IMR-90 (cell line): ENCODE measurements at regions not wholly inside any gene's neighbourhood (a gene's known extent, or its start where the extent isn't known, plus 50 kb on each side); places are given as distances from the start of the nearest gene placed in this dataset.
A peak's percentile ranks its signal among the peaks of the same experiment; 100 is the strongest.

ENCODE experiments used
- ATAC-seq: fragments of 200-7000 bp; cut with Tn5 transposase; 2 replicates; pipeline ENCODE4 v1.9.1; 2020; ENCODE audit warnings: low read depth, mild to moderate bottlenecking, moderate library complexity
- BruUV-seq: library from RNA; stranded (reverse); fragments of 400-500 nt; replicated peaks from 2 replicates; lab custom pipeline; 2021; lab: Mats Ljungman, UMichigan
- CTCF ChIA-PET: fragments of 300-600 bp; formaldehyde crosslinking; extraction: SDS; loops from one replicate; lab custom pipeline; 2021; ENCODE audit warnings: antibody characterized with exemption; lab: Yijun Ruan, JAX
- POLR2A ChIA-PET: fragments of 300-600 bp; sonication (Branson Sonifier 250); formaldehyde crosslinking; loops from one replicate; lab custom pipeline; 2022; ENCODE audit warnings: antibody characterized with exemption; ENCODE audit not compliant: unreplicated experiment; lab: Charles Lee
- DNase-seq: peaks from one replicate; pipeline ENCODE4 v3.0.0; 2013
- H2AFZ ChIP-seq: replicated peaks from 2 replicates; pipeline ENCODE3; 2013; ENCODE audit warnings: low read length, mild to moderate bottlenecking; ENCODE audit not compliant: poor library complexity
- H2AK5ac ChIP-seq: 2 replicates; pipeline ENCODE4 v1.6.1; 2013; ENCODE audit warnings: low read depth, low read length, inconsistent platforms
- H2AK9ac ChIP-seq: replicated peaks from 2 replicates; pipeline ENCODE3; 2013; ENCODE audit warnings: mild to moderate bottlenecking, low read depth, low read length, moderate library complexity; ENCODE audit not compliant: poor library complexity
- H2BK120ac ChIP-seq: 2 replicates; pipeline ENCODE4 v1.6.1; 2013; ENCODE audit warnings: low read depth, low read length, inconsistent platforms
- H2BK15ac ChIP-seq: 3 replicates; pipeline ENCODE4 v1.6.1; 2013; ENCODE audit warnings: low read depth, low read length, inconsistent platforms
- H2BK20ac ChIP-seq: 2 replicates; pipeline ENCODE4 v1.6.1; 2013; ENCODE audit warnings: low read depth, mild to moderate bottlenecking, inconsistent platforms, low read length, moderate library complexity
- H2BK5ac ChIP-seq: 2 replicates; pipeline ENCODE4 v1.6.1; 2013; ENCODE audit warnings: mild to moderate bottlenecking, low read depth, low read length, inconsistent platforms; ENCODE audit not compliant: poor library complexity, severe bottlenecking
- H3K14ac ChIP-seq: replicated peaks from 2 replicates; pipeline ENCODE4 v1.6.1; 2013; ENCODE audit warnings: low read depth, low read length, inconsistent platforms
- H3K18ac ChIP-seq: 2 replicates; pipeline ENCODE4 v1.6.1; 2013; ENCODE audit warnings: low read depth, low read length, control low read depth
- H3K23ac ChIP-seq: 2 replicates; pipeline ENCODE4 v1.6.1; 2013; ENCODE audit warnings: low read depth, low read length, inconsistent platforms
- H3K27ac ChIP-seq: 2 replicates; pipeline ENCODE4 v1.5.1; 2013; ENCODE audit warnings: mild to moderate bottlenecking, control low read depth, low read length; ENCODE audit not compliant: insufficient read depth
- H3K27me3 ChIP-seq: 2 replicates; pipeline ENCODE4 v1.6.1; 2013; ENCODE audit warnings: low read length; ENCODE audit not compliant: control insufficient read depth, insufficient read depth
- H3K36me3 ChIP-seq: 2 replicates; pipeline ENCODE4 v1.6.1; 2013; ENCODE audit warnings: low read length, mixed read lengths; ENCODE audit not compliant: control insufficient read depth, insufficient read depth
- H3K4ac ChIP-seq: 2 replicates; pipeline ENCODE4 v1.6.1; 2013; ENCODE audit warnings: low read depth, low read length, inconsistent platforms
- H3K4me1 ChIP-seq: 2 replicates; pipeline ENCODE4 v1.6.1; 2013; ENCODE audit warnings: low read length, mixed read lengths; ENCODE audit not compliant: control insufficient read depth, insufficient read depth
- H3K4me2 ChIP-seq: 2 replicates; pipeline ENCODE4 v1.6.1; 2013; ENCODE audit warnings: low read depth, mild to moderate bottlenecking, control low read depth, low read length, moderate library complexity
- H3K4me3 ChIP-seq: 2 replicates; pipeline ENCODE4 v1.5.1; 2013; ENCODE audit warnings: low read depth, mild to moderate bottlenecking, control low read depth, low read length, moderate library complexity; ENCODE audit not compliant: insufficient read depth
- H3K56ac ChIP-seq: 2 replicates; pipeline ENCODE4 v1.6.1; 2013; ENCODE audit warnings: low read length, inconsistent platforms; ENCODE audit not compliant: insufficient read depth; ENCODE audit errors: extremely low read depth
- H3K79me1 ChIP-seq, 2 experiments: 2 replicates each; pipeline ENCODE4 v1.6.1; 2013; ENCODE audit warnings: low read length in 2 of 2, inconsistent platforms in 1 of 2, low read depth in 1 of 2
- H3K9ac ChIP-seq: 2 replicates; pipeline ENCODE4 v1.6.1; 2013; ENCODE audit warnings: low read depth, low read length, control low read depth
- H3K9me1 ChIP-seq: 2 replicates; pipeline ENCODE4 v1.6.1; 2013; ENCODE audit warnings: low read length, inconsistent platforms; ENCODE audit not compliant: insufficient read depth
- H3K9me3 ChIP-seq: 2 replicates; pipeline ENCODE4 v1.6.1; 2013; ENCODE audit warnings: low read length; ENCODE audit not compliant: control insufficient read depth, insufficient read depth
- H4K20me1 ChIP-seq: 2 replicates; pipeline ENCODE4 v1.6.1; 2013; ENCODE audit warnings: low read length, inconsistent platforms; ENCODE audit not compliant: insufficient read depth
- H4K5ac ChIP-seq: 2 replicates; pipeline ENCODE4 v1.6.1; 2013; ENCODE audit warnings: mild to moderate bottlenecking, low read depth, low read length, control low read depth
- H4K8ac ChIP-seq, 2 experiments: 2 replicates each; pipeline ENCODE4 v1.6.1; 2013; ENCODE audit warnings: low read depth in 2 of 2, low read length in 2 of 2, control low read depth in 1 of 2, inconsistent platforms in 1 of 2
- H4K91ac ChIP-seq: 2 replicates; pipeline ENCODE4 v1.6.1; 2013; ENCODE audit warnings: low read depth, low read length, inconsistent platforms; ENCODE audit not compliant: insufficient read depth
- CEBPB ChIP-seq: IDR thresholded peaks from 2 replicates; pipeline ENCODE4 v1.6.1; 2012; ENCODE audit warnings: low read depth, low read length, improper control_type of control experiment
- FOS ChIP-seq: fragments of 150-350 bp; IDR thresholded peaks from 2 replicates; pipeline ENCODE4 v1.6.1; 2016; ENCODE audit warnings: low read depth, low read length
- MXI1 ChIP-seq: IDR thresholded peaks from 2 replicates; pipeline ENCODE4 v1.6.1; 2012; ENCODE audit warnings: low read depth, mild to moderate bottlenecking, low read length, moderate library complexity, borderline replicate concordance
- NFE2L2 ChIP-seq: fragments of 150-350 bp; IDR thresholded peaks from 2 replicates; pipeline ENCODE4 v1.6.1; 2016; ENCODE audit warnings: low read depth, mild to moderate bottlenecking, low read length
- WGBS, 2 experiments: methylation state at CpG; one replicate each; pipeline versions ENCODE4 v1.1.5 to v1.1.7; 2013; ENCODE audit warnings: missing lambda C conversion rate in 2 of 2; ENCODE audit not compliant: insufficient read length in 1 of 2; ENCODE audit errors: extremely low coverage in 2 of 2; 5-methylcytosine and 5-hydroxymethylcytosine counted together
- dilution Hi-C: fragments of 300-500 bp; cut with HindIII; formaldehyde crosslinking; loops from one replicate; pipeline ENCODE4 v1.14.3; 2018; ENCODE audit warnings: low sequenced_read_pairs; ENCODE audit not compliant: unreplicated experiment
- in situ Hi-C: fragments of 300-500 bp; cut with MboI; formaldehyde crosslinking; loops from 3 replicates; pipeline ENCODE4 v1.14.3; 2019; ENCODE audit warnings: low sequenced_read_pairs, inconsistent platforms, mixed read lengths
- intact Hi-C: fragments of 100-400 bp; cut with micrococcal nuclease; formaldehyde crosslinking; loops from 2 replicates; pipeline ENCODE4 v1.10.0; 2022
- TF ChIP-seq, protein P1 (sequence below): conservative IDR thresholded peaks from 2 replicates; pipeline ENCODE4 v1.5.1; 2012; ENCODE audit warnings: mild to moderate bottlenecking, low read depth, low read length, improper control_type of control experiment

DNA sequence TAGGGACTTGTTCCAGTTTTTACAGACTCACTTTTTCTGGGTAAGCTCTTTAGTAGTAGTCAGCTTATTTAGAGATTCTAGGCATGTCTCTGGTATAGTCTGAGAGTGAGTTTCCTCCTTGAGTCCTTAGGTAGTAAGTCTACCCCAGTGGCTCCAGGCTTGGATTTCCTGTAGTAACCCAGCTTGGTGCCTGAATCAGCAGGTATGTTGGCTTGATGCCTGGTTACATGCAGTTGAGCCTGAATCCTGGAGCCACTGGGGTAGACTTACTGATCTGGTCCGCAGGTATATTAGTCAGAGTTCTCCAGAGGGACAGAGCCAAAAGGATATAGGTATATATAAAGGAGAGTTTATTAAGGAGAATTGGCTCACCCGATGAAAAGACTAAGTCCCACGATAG lies 85.8 kb upstream of the RBMS3 start:
- WGBS, 2 experiments: 68% methylated on average over 3 of the region's 3 CpGs; no CpG with 5 or more reads in 1 of the 2 experiments
- Histone ChIP-seq H2BK15ac (no peak overlapping the region; the same call in 2 of the 3 replicates), H3K27ac (no peak overlapping the region), H4K91ac (no peak overlapping the region), H3K27me3 (no peaks in the 10 kb centered on the region), H3K9me1 (no peaks in the 10 kb centered on the region), H2BK20ac (no peak overlapping the region), H2AK5ac (no peak overlapping the region), H2AK9ac (no peak overlapping the region), H2BK5ac (no peak overlapping the region), H3K36me3 (no peaks in the 10 kb centered on the region), H4K8ac (no peak overlapping the region), H3K4me3 (no peak overlapping the region), H3K9ac (no peak overlapping the region), H2BK120ac (no peak overlapping the region), H3K14ac (no peak overlapping the region), H3K79me1 (no peaks in the 10 kb centered on the region), H4K20me1 (no peaks in the 10 kb centered on the region), H3K4ac (no peak overlapping the region), H3K18ac (no peak overlapping the region), H3K4me1 (no peaks in the 10 kb centered on the region), H3K9me3 (no peaks in the 10 kb centered on the region; the same call in 1 of the 2 replicates), H2AFZ (no peak overlapping the region), H3K23ac (no peak overlapping the region), H3K4me2 (no peak overlapping the region), H3K56ac (no peak overlapping the region), H4K5ac (no peak overlapping the region)
- DNase-seq: peak; percentile 67
- in situ Hi-C loops (no loop called here), intact Hi-C loops (no loop called here), dilution Hi-C loops (no loop called here)
- BruUV-seq: no TSS peak
- no peak for ATAC-seq
- TF ChIP-seq, protein P1, sequence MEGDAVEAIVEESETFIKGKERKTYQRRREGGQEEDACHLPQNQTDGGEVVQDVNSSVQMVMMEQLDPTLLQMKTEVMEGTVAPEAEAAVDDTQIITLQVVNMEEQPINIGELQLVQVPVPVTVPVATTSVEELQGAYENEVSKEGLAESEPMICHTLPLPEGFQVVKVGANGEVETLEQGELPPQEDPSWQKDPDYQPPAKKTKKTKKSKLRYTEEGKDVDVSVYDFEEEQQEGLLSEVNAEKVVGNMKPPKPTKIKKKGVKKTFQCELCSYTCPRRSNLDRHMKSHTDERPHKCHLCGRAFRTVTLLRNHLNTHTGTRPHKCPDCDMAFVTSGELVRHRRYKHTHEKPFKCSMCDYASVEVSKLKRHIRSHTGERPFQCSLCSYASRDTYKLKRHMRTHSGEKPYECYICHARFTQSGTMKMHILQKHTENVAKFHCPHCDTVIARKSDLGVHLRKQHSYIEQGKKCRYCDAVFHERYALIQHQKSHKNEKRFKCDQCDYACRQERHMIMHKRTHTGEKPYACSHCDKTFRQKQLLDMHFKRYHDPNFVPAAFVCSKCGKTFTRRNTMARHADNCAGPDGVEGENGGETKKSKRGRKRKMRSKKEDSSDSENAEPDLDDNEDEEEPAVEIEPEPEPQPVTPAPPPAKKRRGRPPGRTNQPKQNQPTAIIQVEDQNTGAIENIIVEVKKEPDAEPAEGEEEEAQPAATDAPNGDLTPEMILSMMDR: no peak
- TF ChIP-seq CEBPB: no peak
- no peak for TF ChIP-seq NFE2L2
- TF ChIP-seq FOS: no peak
- no peak for TF ChIP-seq MXI1
- POLR2A ChIA-PET: interaction anchor here (0.6 kb wide), 1 partner anchor 9 kb away, joined by 6 read pairs; no protein-coding TSS in a partner anchor
- CTCF ChIA-PET: no interaction called here
